IMR-90 (cell line): ENCODE measurements at regions not wholly inside any gene's neighbourhood (a gene's known extent, or its start where the extent isn't known, plus 50 kb on each side); places are given as distances from the start of the nearest gene placed in this dataset.

Experiments used
- ATAC-seq: fragments of 200-7000 bp; cut with Tn5 transposase; 2 replicates; pipeline ENCODE4 v1.9.1; 2020; ENCODE audit warnings: low read depth, mild to moderate bottlenecking, moderate library complexity
- BruUV-seq: library from RNA; stranded (reverse); fragments of 400-500 nt; replicated peaks from 2 replicates; lab custom pipeline; 2021; lab: Mats Ljungman, UMichigan
- CTCF ChIA-PET: fragments of 300-600 bp; formaldehyde crosslinking; extraction: SDS; loops from one replicate; lab custom pipeline; 2021; ENCODE audit warnings: antibody characterized with exemption; lab: Yijun Ruan, JAX
- POLR2A ChIA-PET: fragments of 300-600 bp; sonication (Branson Sonifier 250); formaldehyde crosslinking; loops from one replicate; lab custom pipeline; 2022; ENCODE audit warnings: antibody characterized with exemption; ENCODE audit not compliant: unreplicated experiment; lab: Charles Lee
- DNase-seq: peaks from one replicate; pipeline ENCODE4 v3.0.0; 2013
- H2AFZ ChIP-seq: replicated peaks from 2 replicates; pipeline ENCODE3; 2013; ENCODE audit warnings: low read length, mild to moderate bottlenecking; ENCODE audit not compliant: poor library complexity
- H2AK5ac ChIP-seq: 2 replicates; pipeline ENCODE4 v1.6.1; 2013; ENCODE audit warnings: low read depth, low read length, inconsistent platforms
- H2AK9ac ChIP-seq: replicated peaks from 2 replicates; pipeline ENCODE3; 2013; ENCODE audit warnings: mild to moderate bottlenecking, low read depth, low read length, moderate library complexity; ENCODE audit not compliant: poor library complexity
- H2BK120ac ChIP-seq: 2 replicates; pipeline ENCODE4 v1.6.1; 2013; ENCODE audit warnings: low read depth, low read length, inconsistent platforms
- H2BK15ac ChIP-seq: 3 replicates; pipeline ENCODE4 v1.6.1; 2013; ENCODE audit warnings: low read depth, low read length, inconsistent platforms
- H2BK20ac ChIP-seq: 2 replicates; pipeline ENCODE4 v1.6.1; 2013; ENCODE audit warnings: low read depth, mild to moderate bottlenecking, inconsistent platforms, low read length, moderate library complexity
- H2BK5ac ChIP-seq: 2 replicates; pipeline ENCODE4 v1.6.1; 2013; ENCODE audit warnings: mild to moderate bottlenecking, low read depth, low read length, inconsistent platforms; ENCODE audit not compliant: poor library complexity, severe bottlenecking
- H3K14ac ChIP-seq: replicated peaks from 2 replicates; pipeline ENCODE4 v1.6.1; 2013; ENCODE audit warnings: low read depth, low read length, inconsistent platforms
- H3K18ac ChIP-seq: 2 replicates; pipeline ENCODE4 v1.6.1; 2013; ENCODE audit warnings: low read depth, low read length, control low read depth
- H3K23ac ChIP-seq: 2 replicates; pipeline ENCODE4 v1.6.1; 2013; ENCODE audit warnings: low read depth, low read length, inconsistent platforms
- H3K27ac ChIP-seq: 2 replicates; pipeline ENCODE4 v1.5.1; 2013; ENCODE audit warnings: mild to moderate bottlenecking, control low read depth, low read length; ENCODE audit not compliant: insufficient read depth
- H3K27me3 ChIP-seq: 2 replicates; pipeline ENCODE4 v1.6.1; 2013; ENCODE audit warnings: low read length; ENCODE audit not compliant: control insufficient read depth, insufficient read depth
- H3K36me3 ChIP-seq: 2 replicates; pipeline ENCODE4 v1.6.1; 2013; ENCODE audit warnings: low read length, mixed read lengths; ENCODE audit not compliant: control insufficient read depth, insufficient read depth
- H3K4ac ChIP-seq: 2 replicates; pipeline ENCODE4 v1.6.1; 2013; ENCODE audit warnings: low read depth, low read length, inconsistent platforms
- H3K4me1 ChIP-seq: 2 replicates; pipeline ENCODE4 v1.6.1; 2013; ENCODE audit warnings: low read length, mixed read lengths; ENCODE audit not compliant: control insufficient read depth, insufficient read depth
- H3K4me2 ChIP-seq: 2 replicates; pipeline ENCODE4 v1.6.1; 2013; ENCODE audit warnings: low read depth, mild to moderate bottlenecking, control low read depth, low read length, moderate library complexity
- H3K4me3 ChIP-seq: 2 replicates; pipeline ENCODE4 v1.5.1; 2013; ENCODE audit warnings: low read depth, mild to moderate bottlenecking, control low read depth, low read length, moderate library complexity; ENCODE audit not compliant: insufficient read depth
- H3K56ac ChIP-seq: 2 replicates; pipeline ENCODE4 v1.6.1; 2013; ENCODE audit warnings: low read length, inconsistent platforms; ENCODE audit not compliant: insufficient read depth; ENCODE audit errors: extremely low read depth
- H3K79me1 ChIP-seq, 2 experiments: 2 replicates each; pipeline ENCODE4 v1.6.1; 2013; ENCODE audit warnings: low read length in 2 of 2, inconsistent platforms in 1 of 2, low read depth in 1 of 2
- H3K9ac ChIP-seq: 2 replicates; pipeline ENCODE4 v1.6.1; 2013; ENCODE audit warnings: low read depth, low read length, control low read depth
- H3K9me1 ChIP-seq: 2 replicates; pipeline ENCODE4 v1.6.1; 2013; ENCODE audit warnings: low read length, inconsistent platforms; ENCODE audit not compliant: insufficient read depth
- H3K9me3 ChIP-seq: 2 replicates; pipeline ENCODE4 v1.6.1; 2013; ENCODE audit warnings: low read length; ENCODE audit not compliant: control insufficient read depth, insufficient read depth
- H4K20me1 ChIP-seq: 2 replicates; pipeline ENCODE4 v1.6.1; 2013; ENCODE audit warnings: low read length, inconsistent platforms; ENCODE audit not compliant: insufficient read depth
- H4K5ac ChIP-seq: 2 replicates; pipeline ENCODE4 v1.6.1; 2013; ENCODE audit warnings: mild to moderate bottlenecking, low read depth, low read length, control low read depth
- H4K8ac ChIP-seq, 2 experiments: 2 replicates each; pipeline ENCODE4 v1.6.1; 2013; ENCODE audit warnings: low read depth in 2 of 2, low read length in 2 of 2, control low read depth in 1 of 2, inconsistent platforms in 1 of 2
- H4K91ac ChIP-seq: 2 replicates; pipeline ENCODE4 v1.6.1; 2013; ENCODE audit warnings: low read depth, low read length, inconsistent platforms; ENCODE audit not compliant: insufficient read depth
- BHLHE40 ChIP-seq: fragments of 150-350 bp; IDR thresholded peaks from 2 replicates; pipeline ENCODE4 v1.6.1; 2016; ENCODE audit warnings: mild to moderate bottlenecking, low read depth, low read length
- CEBPB ChIP-seq: IDR thresholded peaks from 2 replicates; pipeline ENCODE4 v1.6.1; 2012; ENCODE audit warnings: low read depth, low read length, improper control_type of control experiment
- CHD1 ChIP-seq: IDR thresholded peaks from 2 replicates; pipeline ENCODE4 v1.6.1; 2012; ENCODE audit warnings: low read depth, low read length, improper control_type of control experiment
- CTCF ChIP-seq: conservative IDR thresholded peaks from 2 replicates; pipeline ENCODE4 v1.5.1; 2012; ENCODE audit warnings: mild to moderate bottlenecking, low read depth, low read length, improper control_type of control experiment
- ELK1 ChIP-seq: fragments of 150-350 bp; IDR thresholded peaks from 2 replicates; pipeline ENCODE4 v1.6.1; 2016; ENCODE audit warnings: low read depth, mild to moderate bottlenecking, low read length, moderate library complexity, borderline replicate concordance
- NFE2L2 ChIP-seq: fragments of 150-350 bp; IDR thresholded peaks from 2 replicates; pipeline ENCODE4 v1.6.1; 2016; ENCODE audit warnings: low read depth, mild to moderate bottlenecking, low read length
- POLR2A ChIP-seq: IDR thresholded peaks from 2 replicates; pipeline ENCODE4 v1.6.1; 2012; ENCODE audit warnings: mild to moderate bottlenecking, low read depth, low read length
- RCOR1 ChIP-seq: IDR thresholded peaks from 2 replicates; pipeline ENCODE4 v1.6.1; 2012; ENCODE audit warnings: mild to moderate bottlenecking, low read length, improper control_type of control experiment; ENCODE audit not compliant: insufficient replicate concordance
- RFX5 ChIP-seq: IDR thresholded peaks from 2 replicates; pipeline ENCODE4 v1.8.0; 2012; ENCODE audit warnings: low read depth, mild to moderate bottlenecking, low read length, moderate library complexity
- SMC3 ChIP-seq: fragments of 150-350 bp; IDR thresholded peaks from 2 replicates; pipeline ENCODE4 v1.6.1; 2016; ENCODE audit warnings: low read depth, mild to moderate bottlenecking, antibody characterized with exemption, low read length, moderate library complexity
- USF2 ChIP-seq: fragments of 150-350 bp; IDR thresholded peaks from 2 replicates; pipeline ENCODE4 v1.6.1; 2017; ENCODE audit warnings: mild to moderate bottlenecking, antibody characterized with exemption, low read length, low read depth
- WGBS, 2 experiments: methylation state at CpG; one replicate each; pipeline versions ENCODE4 v1.1.5 to v1.1.7; 2013; ENCODE audit warnings: missing lambda C conversion rate in 2 of 2; ENCODE audit not compliant: insufficient read length in 1 of 2; ENCODE audit errors: extremely low coverage in 2 of 2; 5-methylcytosine and 5-hydroxymethylcytosine counted together
- dilution Hi-C: fragments of 300-500 bp; cut with HindIII; formaldehyde crosslinking; loops from one replicate; pipeline ENCODE4 v1.14.3; 2018; ENCODE audit warnings: low sequenced_read_pairs; ENCODE audit not compliant: unreplicated experiment
- in situ Hi-C: fragments of 300-500 bp; cut with MboI; formaldehyde crosslinking; loops from 3 replicates; pipeline ENCODE4 v1.14.3; 2019; ENCODE audit warnings: low sequenced_read_pairs, inconsistent platforms, mixed read lengths
- intact Hi-C: fragments of 100-400 bp; cut with micrococcal nuclease; formaldehyde crosslinking; loops from 2 replicates; pipeline ENCODE4 v1.10.0; 2022

- Histone ChIP-seq H3K9me1 (peaks cover 3% of the 10 kb centered on the region; the same call in 1 of the 2 replicates), H3K4me3 (no peak overlapping the region), H2AK5ac (no peak overlapping the region), H3K4me2 (no peak overlapping the region), H3K27ac (no peak overlapping the region), H2AK9ac (no peak overlapping the region), H2BK5ac (no peak overlapping the region), H3K9ac (no peak overlapping the region), H4K91ac (no peak overlapping the region), H2AFZ (no peak overlapping the region), H3K79me1 (no peaks in the 10 kb centered on the region), H3K18ac (no peak overlapping the region), H3K56ac (no peak overlapping the region), H3K4ac (no peak overlapping the region), H3K4me1 (peaks cover 7% of the 10 kb centered on the region), H3K9me3 (no peaks in the 10 kb centered on the region), H2BK120ac (no peak overlapping the region), H4K5ac (no peak overlapping the region), H3K27me3 (peaks cover 19% of the 10 kb centered on the region), H3K14ac (no peak overlapping the region), H4K8ac (no peak overlapping the region), H3K36me3 (no peaks in the 10 kb centered on the region; the same call in 1 of the 2 replicates), H2BK15ac (no peak overlapping the region), H4K20me1 (peaks cover 16% of the 10 kb centered on the region; the same call in 1 of the 2 replicates), H3K23ac (no peak overlapping the region), H2BK20ac (no peak overlapping the region)
- no peak for TF ChIP-seq RCOR1
- TF ChIP-seq RFX5, result no peak
- TF ChIP-seq POLR2A, result no peak
- no peak for TF ChIP-seq SMC3
- TF ChIP-seq USF2, result no peak
- no peak for TF ChIP-seq CHD1
- TF ChIP-seq CEBPB, result no peak
- no peak for TF ChIP-seq BHLHE40
- TF ChIP-seq ELK1, result no peak
- TF ChIP-seq CTCF, result no peak
- TF ChIP-seq NFE2L2, result no peak
- POLR2A ChIA-PET, result no interaction called here
- no TSS peak for BruUV-seq
- intact Hi-C loops, result loop anchor here (5.0 kb wide), 1 partner anchor 173 kb away; the partner anchor contains the start of gene TLN2
- ATAC-seq (no peak), DNase-seq (no peak)
- 60% methylated on average over 1 of the region's 4 CpGs; no CpG with 5 or more reads in 1 of the 2 experiments for WGBS, 2 experiments
- dilution Hi-C loops, result no loop called here
- in situ Hi-C loops, result no loop called here
- CTCF ChIA-PET, result interaction anchor here (0.6 to 0.9 kb wide), 2 partner anchors 173 to 280 kb away, joined by 4 read pairs; no protein-coding TSS in a partner anchor
Observed at GRCh38 chr15:62564886-62565633, 400.0 kb upstream of the C2CD4B start.
